HEK293 (cell line): ENCODE measurements at regions not wholly inside any gene's neighbourhood (a gene's known extent, or its start where the extent isn't known, plus 50 kb on each side); places are given as distances from the start of the nearest gene placed in this dataset.
"Not testable (repeated sequence)": the region's sequence is repeated elsewhere in the genome, so short reads cannot be mapped to it uniquely, and the experiment has no call there.

ENCODE experiments used
- KLF16 ChIP-seq: fragments of 450-650 bp; formaldehyde crosslinking; IDR thresholded peaks from 2 replicates; pipeline ENCODE4 v1.5.1; 2017; ENCODE audit warnings: missing biosample characterization, missing genetic modification characterization
- ZNF133 ChIP-seq: fragments of 450-650 bp; formaldehyde crosslinking; IDR thresholded peaks from 2 replicates; pipeline ENCODE4 v1.5.1; 2016; ENCODE audit warnings: missing biosample characterization, missing genetic modification characterization
- ZNF350 ChIP-seq: fragments of 450-650 bp; formaldehyde crosslinking; IDR thresholded peaks from 2 replicates; pipeline ENCODE4 v1.5.0; 2017; ENCODE audit warnings: missing biosample characterization, mild to moderate bottlenecking, missing genetic modification characterization
- ZNF768 ChIP-seq: fragments of 450-650 bp; formaldehyde crosslinking; IDR thresholded peaks from 2 replicates; pipeline ENCODE4 v1.5.1; 2018; ENCODE audit warnings: missing biosample characterization, mild to moderate bottlenecking, missing genetic modification characterization
- TF ChIP-seq, protein P1 (sequence below): fragments of 450-650 bp; formaldehyde crosslinking; IDR thresholded peaks from 2 replicates; pipeline ENCODE4 v1.5.1; 2016; ENCODE audit warnings: missing biosample characterization, missing genetic modification characterization
- TF ChIP-seq, protein P2 (sequence below): fragments of 450-650 bp; formaldehyde crosslinking; IDR thresholded peaks from 2 replicates; pipeline ENCODE4 v1.5.1; 2016; ENCODE audit warnings: missing biosample characterization, missing genetic modification characterization
- TF ChIP-seq, protein P3 (sequence below): fragments of 450-650 bp; formaldehyde crosslinking; IDR thresholded peaks from 2 replicates; pipeline ENCODE4 v1.5.1; 2016; ENCODE audit warnings: missing biosample characterization, missing genetic modification characterization
- TF ChIP-seq, protein P4 (sequence below): IDR thresholded peaks from 2 replicates; pipeline ENCODE4 v1.6.1; 2011; ENCODE audit warnings: mild to moderate bottlenecking, low read depth, low read length, borderline replicate concordance

DNA sequence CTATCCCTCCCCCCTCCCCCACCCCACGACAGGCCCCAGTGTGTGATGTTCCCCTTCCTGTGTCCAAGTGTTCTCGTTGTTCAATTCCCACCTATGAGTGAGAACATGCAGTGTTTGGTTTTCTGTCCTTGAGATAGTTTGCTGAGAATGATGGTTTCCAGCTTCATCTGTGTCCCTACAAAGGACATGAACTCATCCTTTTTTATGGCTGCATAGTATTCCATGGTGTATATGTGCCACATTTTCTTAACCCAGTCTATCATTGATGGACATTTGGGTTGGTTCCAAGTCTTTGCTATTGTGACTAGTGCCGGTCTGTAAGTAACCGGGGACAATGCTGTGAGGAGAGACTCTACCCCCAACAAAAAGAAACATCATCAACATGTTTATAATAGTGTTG, 217.2 kb downstream of the SEC23IP start:
- TF ChIP-seq ZNF350, ZNF133, KLF16, ZNF768 (tag by site-specific recombination): not testable (repeated sequence)
- TF ChIP-seq, protein P1, sequence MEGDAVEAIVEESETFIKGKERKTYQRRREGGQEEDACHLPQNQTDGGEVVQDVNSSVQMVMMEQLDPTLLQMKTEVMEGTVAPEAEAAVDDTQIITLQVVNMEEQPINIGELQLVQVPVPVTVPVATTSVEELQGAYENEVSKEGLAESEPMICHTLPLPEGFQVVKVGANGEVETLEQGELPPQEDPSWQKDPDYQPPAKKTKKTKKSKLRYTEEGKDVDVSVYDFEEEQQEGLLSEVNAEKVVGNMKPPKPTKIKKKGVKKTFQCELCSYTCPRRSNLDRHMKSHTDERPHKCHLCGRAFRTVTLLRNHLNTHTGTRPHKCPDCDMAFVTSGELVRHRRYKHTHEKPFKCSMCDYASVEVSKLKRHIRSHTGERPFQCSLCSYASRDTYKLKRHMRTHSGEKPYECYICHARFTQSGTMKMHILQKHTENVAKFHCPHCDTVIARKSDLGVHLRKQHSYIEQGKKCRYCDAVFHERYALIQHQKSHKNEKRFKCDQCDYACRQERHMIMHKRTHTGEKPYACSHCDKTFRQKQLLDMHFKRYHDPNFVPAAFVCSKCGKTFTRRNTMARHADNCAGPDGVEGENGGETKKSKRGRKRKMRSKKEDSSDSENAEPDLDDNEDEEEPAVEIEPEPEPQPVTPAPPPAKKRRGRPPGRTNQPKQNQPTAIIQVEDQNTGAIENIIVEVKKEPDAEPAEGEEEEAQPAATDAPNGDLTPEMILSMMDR: not testable (repeated sequence)
- TF ChIP-seq, protein P2, sequence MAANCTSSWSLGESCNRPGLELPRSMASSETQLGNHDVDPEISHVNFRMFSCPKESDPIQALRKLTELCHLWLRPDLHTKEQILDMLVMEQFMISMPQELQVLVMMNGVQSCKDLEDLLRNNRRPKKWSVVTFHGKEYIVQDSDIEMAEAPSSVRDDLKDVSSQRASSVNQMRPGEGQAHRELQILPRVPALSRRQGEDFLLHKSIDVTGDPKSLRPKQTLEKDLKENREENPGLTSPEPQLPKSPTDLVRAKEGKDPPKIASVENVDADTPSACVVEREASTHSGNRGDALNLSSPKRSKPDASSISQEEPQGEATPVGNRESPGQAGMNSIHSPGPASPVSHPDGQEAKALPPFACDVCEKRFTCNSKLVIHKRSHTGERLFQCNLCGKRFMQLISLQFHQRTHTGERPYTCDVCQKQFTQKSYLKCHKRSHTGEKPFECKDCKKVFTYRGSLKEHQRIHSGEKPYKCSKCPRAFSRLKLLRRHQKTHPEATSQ (tag by site-specific recombination): not testable (repeated sequence)
- TF ChIP-seq, protein P3, sequence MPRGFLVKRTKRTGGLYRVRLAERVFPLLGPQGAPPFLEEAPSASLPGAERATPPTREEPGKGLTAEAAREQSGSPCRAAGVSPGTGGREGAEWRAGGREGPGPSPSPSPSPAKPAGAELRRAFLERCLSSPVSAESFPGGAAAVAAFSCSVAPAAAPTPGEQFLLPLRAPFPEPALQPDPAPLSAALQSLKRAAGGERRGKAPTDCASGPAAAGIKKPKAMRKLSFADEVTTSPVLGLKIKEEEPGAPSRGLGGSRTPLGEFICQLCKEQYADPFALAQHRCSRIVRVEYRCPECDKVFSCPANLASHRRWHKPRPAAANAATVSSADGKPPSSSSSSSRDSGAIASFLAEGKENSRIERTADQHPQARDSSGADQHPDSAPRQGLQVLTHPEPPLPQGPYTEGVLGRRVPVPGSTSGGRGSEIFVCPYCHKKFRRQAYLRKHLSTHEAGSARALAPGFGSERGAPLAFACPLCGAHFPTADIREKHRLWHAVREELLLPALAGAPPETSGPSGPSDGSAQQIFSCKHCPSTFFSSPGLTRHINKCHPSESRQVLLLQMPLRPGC: not testable (repeated sequence)
- TF ChIP-seq, protein P4, sequence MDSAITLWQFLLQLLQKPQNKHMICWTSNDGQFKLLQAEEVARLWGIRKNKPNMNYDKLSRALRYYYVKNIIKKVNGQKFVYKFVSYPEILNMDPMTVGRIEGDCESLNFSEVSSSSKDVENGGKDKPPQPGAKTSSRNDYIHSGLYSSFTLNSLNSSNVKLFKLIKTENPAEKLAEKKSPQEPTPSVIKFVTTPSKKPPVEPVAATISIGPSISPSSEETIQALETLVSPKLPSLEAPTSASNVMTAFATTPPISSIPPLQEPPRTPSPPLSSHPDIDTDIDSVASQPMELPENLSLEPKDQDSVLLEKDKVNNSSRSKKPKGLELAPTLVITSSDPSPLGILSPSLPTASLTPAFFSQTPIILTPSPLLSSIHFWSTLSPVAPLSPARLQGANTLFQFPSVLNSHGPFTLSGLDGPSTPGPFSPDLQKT: not testable (repeated sequence)
